IMR-90 (cell line): ENCODE measurements at regions not wholly inside any gene's neighbourhood (a gene's known extent, or its start where the extent isn't known, plus 50 kb on each side); places are given as distances from the start of the nearest gene placed in this dataset.

Experiments
- BHLHE40 ChIP-seq: fragments of 150-350 bp; IDR thresholded peaks from 2 replicates; pipeline ENCODE4 v1.6.1; 2016; ENCODE audit warnings: mild to moderate bottlenecking, low read depth, low read length
- CEBPB ChIP-seq: IDR thresholded peaks from 2 replicates; pipeline ENCODE4 v1.6.1; 2012; ENCODE audit warnings: low read depth, low read length, improper control_type of control experiment
- CHD1 ChIP-seq: IDR thresholded peaks from 2 replicates; pipeline ENCODE4 v1.6.1; 2012; ENCODE audit warnings: low read depth, low read length, improper control_type of control experiment
- CTCF ChIP-seq: conservative IDR thresholded peaks from 2 replicates; pipeline ENCODE4 v1.5.1; 2012; ENCODE audit warnings: mild to moderate bottlenecking, low read depth, low read length, improper control_type of control experiment
- ELK1 ChIP-seq: fragments of 150-350 bp; IDR thresholded peaks from 2 replicates; pipeline ENCODE4 v1.6.1; 2016; ENCODE audit warnings: low read depth, mild to moderate bottlenecking, low read length, moderate library complexity, borderline replicate concordance
- FOS ChIP-seq: fragments of 150-350 bp; IDR thresholded peaks from 2 replicates; pipeline ENCODE4 v1.6.1; 2016; ENCODE audit warnings: low read depth, low read length
- MXI1 ChIP-seq: IDR thresholded peaks from 2 replicates; pipeline ENCODE4 v1.6.1; 2012; ENCODE audit warnings: low read depth, mild to moderate bottlenecking, low read length, moderate library complexity, borderline replicate concordance
- POLR2A ChIP-seq: IDR thresholded peaks from 2 replicates; pipeline ENCODE4 v1.6.1; 2012; ENCODE audit warnings: mild to moderate bottlenecking, low read depth, low read length
- RAD21 ChIP-seq: IDR thresholded peaks from 2 replicates; pipeline ENCODE4 v1.6.1; 2012; ENCODE audit warnings: low read length, improper control_type of control experiment
- RCOR1 ChIP-seq: IDR thresholded peaks from 2 replicates; pipeline ENCODE4 v1.6.1; 2012; ENCODE audit warnings: mild to moderate bottlenecking, low read length, improper control_type of control experiment; ENCODE audit not compliant: insufficient replicate concordance
- RFX5 ChIP-seq: IDR thresholded peaks from 2 replicates; pipeline ENCODE4 v1.8.0; 2012; ENCODE audit warnings: low read depth, mild to moderate bottlenecking, low read length, moderate library complexity
- SMC3 ChIP-seq: fragments of 150-350 bp; IDR thresholded peaks from 2 replicates; pipeline ENCODE4 v1.6.1; 2016; ENCODE audit warnings: low read depth, mild to moderate bottlenecking, antibody characterized with exemption, low read length, moderate library complexity
- TF ChIP-seq, protein P1 (sequence below): fragments of 150-350 bp; IDR thresholded peaks from 2 replicates; pipeline ENCODE4 v1.6.1; 2017; ENCODE audit warnings: mild to moderate bottlenecking, antibody characterized with exemption, low read length, low read depth

DNA sequence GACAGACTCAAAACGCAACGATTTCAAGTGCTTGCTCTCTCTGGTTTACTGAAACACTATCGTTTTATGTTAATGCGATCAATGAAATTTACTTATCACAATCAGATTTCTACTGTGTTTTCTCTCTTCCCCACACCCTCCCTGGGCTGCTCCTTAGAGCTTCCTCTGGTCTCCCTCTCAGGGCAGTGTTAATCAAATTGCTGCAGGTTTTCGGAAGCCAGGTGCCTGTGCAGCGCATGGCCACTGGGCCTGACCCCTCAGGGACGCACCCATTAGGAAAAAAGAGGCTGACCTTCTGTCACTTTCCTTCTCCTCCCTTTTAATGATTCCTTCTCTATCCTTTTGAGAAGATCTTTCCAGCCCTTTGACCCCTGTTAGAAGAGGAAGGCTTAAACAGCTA is 134.5 kb upstream of the ONECUT1 start:
- TF ChIP-seq RCOR1 = no peak
- no peak for TF ChIP-seq CTCF
- TF ChIP-seq POLR2A = no peak
- no peak for TF ChIP-seq MXI1
- no peak for TF ChIP-seq SMC3
- no peak for TF ChIP-seq CEBPB
- TF ChIP-seq RAD21 = no peak
- TF ChIP-seq, protein P1, sequence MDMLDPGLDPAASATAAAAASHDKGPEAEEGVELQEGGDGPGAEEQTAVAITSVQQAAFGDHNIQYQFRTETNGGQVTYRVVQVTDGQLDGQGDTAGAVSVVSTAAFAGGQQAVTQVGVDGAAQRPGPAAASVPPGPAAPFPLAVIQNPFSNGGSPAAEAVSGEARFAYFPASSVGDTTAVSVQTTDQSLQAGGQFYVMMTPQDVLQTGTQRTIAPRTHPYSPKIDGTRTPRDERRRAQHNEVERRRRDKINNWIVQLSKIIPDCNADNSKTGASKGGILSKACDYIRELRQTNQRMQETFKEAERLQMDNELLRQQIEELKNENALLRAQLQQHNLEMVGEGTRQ = no peak
- TF ChIP-seq RFX5 = no peak
- TF ChIP-seq ELK1 = no peak
- no peak for TF ChIP-seq CHD1
- no peak for TF ChIP-seq BHLHE40
- no peak for TF ChIP-seq FOS
